GM18861 (cell line): ENCODE measurements at regions not wholly inside any gene's neighbourhood (a gene's known extent, or its start where the extent isn't known, plus 50 kb on each side); places are given as distances from the start of the nearest gene placed in this dataset.
A peak's percentile ranks its signal among the peaks of the same experiment; 100 is the strongest.

Experiments used
- ATAC-seq: cut with Tn5 transposase; IDR thresholded peaks from one replicate; pipeline ENCODE4 v1.9.1; 2021; ENCODE audit not compliant: unreplicated experiment

GRCh38 chr1:24990136-24990535, 60.1 kb upstream of the RUNX3 start:
- ATAC-seq: no peak

DNA sequence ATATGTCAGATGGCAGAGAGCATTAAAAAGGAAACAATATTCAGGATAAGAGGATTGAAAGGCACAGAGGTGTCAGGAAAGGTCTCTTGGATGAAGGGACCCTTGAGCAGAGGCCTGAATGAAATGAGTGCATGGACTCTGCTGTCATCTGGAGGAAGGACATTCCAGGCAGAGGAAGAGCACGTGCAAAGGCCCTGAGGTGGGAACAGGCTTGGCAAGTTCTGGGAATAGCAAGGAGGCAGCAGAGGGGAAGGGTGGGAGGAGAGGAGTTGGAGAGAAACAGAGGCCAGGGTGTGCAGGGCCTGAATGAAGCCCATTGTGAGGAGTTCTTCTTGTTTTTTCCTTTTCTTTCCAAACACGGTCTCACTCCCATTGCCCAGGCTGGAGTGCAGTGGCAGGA, 59.0 kb upstream of the RUNX3 start:
- no peak for ATAC-seq

GRCh38 chr1:24988558-24988912, 58.5 kb upstream of the RUNX3 start:
- ATAC-seq: no peak

- peak; percentile 62 for ATAC-seq
Measured at GRCh38 chr1:24987875-24988557, 57.9 kb upstream of the RUNX3 start.

DNA sequence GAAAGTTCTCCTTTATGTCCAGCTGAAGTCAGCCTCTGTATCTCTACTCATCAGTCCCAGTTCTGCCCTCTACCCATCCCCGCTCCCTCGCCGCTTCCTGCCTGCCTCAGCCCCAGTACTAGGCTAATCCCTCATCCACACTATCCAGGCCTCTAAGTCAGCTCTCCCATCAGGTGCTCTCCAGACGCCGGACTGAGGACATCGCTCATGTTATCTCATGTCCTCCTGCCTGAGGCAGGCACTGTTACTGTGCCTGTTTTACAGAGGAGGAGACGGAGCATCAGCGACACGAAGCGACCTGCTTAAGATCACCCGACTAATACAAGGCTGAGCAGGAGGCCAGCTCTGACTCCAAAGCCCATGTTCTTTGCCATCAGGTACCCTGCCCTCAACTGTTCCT, 57.3 kb upstream of the RUNX3 start:
- no peak for ATAC-seq

DNA sequence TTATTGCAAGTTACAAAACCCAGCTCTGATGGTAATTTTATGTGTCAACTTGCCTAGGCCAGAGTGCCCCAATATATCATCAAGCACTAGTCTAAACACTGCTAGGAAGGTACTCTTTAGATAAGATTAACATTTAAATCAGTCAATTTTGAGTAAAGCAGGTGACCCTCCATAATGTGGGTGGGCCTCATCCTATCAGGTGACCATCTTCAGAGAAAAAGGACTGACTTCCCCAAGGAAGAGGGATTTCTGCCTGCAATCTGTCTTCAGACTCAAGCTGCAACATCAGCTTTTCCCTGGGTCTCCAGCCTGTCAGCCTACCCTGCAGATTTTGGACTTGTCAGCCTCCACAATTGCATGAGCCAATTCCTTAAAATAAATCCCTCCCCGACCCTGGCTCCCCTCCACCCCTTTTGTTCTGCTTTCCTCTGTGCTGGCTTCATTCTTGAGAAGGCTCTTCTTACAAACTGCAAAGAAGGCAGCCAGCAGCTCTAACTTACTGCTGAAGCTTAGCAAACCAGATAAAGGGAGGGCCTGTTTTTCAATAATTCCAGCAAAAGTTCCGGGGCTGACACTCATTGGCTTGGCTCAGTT, 56.4 kb upstream of the RUNX3 start:
- ATAC-seq: no peak

DNA sequence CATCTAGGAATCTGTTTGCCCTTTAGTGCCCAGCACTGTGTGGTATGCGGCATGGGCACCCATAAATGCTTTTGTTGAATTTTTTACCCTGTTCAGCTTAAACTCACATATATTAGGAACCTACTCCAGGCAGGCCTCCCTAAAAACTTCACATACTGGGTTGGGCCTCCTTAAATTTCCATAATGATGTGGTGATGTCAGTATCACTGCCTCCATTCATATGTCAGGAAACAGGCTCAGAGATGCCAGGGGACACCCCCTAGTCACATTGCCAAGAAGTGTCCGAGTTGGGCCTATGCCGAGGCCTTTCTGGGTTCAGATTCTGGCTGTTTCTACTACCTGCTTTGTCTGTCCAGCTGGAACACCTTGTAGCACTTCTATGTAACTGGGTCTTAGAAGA, 55.7 kb upstream of the RUNX3 start:
- ATAC-seq: no peak

DNA sequence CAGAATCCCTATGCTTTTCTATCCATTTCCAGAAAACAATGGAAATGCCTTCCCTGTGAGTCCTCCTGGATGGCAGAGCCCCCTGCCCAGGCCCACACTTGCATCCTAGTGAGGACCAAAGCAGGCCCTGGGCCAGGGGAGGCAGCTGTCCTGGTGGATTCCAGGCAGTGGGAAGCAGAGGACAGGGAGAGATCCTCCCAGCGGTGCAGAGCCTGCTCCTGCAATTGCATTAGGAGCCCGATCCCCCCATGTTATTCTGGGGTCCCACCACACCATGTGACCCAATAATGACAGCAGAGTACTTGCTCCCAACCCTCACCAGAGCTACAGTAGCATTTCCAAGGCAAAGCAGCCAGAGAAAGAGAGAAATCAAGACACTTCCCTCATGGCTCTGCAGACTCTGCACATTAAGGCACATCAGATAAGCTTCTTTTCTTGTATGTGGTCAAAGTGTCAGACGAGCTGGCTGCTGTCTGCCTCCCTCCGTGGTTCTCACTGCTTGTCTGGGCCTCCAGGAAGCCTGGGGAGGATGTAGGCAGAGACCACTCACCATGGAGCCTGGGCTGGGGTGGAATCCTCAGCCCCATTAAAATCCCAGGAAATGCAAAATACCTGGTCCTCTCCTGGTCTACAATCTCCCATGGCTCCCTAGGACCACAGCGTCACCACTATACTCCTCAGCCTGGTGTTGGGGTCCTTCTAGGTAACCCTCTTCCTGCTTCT, 54.9 kb upstream of the RUNX3 start:
- no peak for ATAC-seq

DNA sequence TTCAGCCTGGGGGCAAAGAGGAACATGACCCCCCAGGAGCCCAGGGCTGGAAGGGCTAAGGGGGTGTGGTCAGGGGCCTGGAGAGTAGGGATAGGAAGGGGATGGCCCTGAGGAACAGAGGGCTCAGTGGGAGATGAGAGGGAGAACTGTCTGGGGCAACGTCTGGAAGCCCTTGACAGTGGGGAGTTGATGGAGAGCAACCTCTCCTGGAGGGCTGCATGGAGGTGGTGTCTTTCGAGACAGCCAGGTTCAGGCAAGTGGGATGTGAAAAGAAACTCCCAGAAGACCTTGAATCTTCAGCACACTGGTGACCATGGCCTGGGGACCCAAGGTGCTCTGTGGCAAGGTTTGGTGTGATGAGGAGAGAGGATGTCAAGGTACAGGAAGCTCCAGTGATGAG, 54.2 kb upstream of the RUNX3 start:
- no peak for ATAC-seq

DNA sequence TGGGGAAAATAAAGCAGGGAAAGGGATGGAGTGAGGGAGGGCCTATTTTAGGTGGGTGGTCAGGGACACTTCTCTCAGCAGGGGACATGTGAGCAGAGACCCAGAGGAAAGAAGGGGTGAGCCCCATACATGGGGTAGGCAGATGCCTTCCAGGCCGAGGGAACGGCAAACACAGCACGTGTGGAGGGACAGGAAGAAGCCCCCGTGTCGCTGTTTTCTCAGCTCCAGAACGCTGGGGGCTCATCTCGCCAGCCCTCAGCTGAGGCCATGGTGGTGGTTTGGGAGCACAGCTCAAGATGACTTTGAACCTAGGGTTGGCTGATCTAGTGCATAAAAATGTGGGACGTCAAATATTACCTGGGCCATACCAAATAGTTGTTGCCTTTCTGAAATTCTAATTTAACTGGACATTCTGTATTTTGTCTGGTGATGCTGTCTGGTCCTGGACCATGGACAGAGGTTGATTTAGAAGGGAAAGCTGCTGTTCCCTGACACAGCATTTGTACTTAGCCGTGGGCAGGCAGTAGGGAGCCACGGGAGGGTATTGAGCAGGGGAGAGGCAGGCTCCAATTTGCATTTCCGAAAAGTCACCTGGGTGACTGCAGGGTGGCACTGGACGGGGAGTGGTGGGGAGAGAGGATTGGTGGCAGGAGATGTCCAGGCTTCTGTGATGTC, 53.1 kb upstream of the RUNX3 start:
- no peak for ATAC-seq

GRCh38 chr1:24981631-24982005, 51.5 kb upstream of the RUNX3 start:
- no peak for ATAC-seq

DNA sequence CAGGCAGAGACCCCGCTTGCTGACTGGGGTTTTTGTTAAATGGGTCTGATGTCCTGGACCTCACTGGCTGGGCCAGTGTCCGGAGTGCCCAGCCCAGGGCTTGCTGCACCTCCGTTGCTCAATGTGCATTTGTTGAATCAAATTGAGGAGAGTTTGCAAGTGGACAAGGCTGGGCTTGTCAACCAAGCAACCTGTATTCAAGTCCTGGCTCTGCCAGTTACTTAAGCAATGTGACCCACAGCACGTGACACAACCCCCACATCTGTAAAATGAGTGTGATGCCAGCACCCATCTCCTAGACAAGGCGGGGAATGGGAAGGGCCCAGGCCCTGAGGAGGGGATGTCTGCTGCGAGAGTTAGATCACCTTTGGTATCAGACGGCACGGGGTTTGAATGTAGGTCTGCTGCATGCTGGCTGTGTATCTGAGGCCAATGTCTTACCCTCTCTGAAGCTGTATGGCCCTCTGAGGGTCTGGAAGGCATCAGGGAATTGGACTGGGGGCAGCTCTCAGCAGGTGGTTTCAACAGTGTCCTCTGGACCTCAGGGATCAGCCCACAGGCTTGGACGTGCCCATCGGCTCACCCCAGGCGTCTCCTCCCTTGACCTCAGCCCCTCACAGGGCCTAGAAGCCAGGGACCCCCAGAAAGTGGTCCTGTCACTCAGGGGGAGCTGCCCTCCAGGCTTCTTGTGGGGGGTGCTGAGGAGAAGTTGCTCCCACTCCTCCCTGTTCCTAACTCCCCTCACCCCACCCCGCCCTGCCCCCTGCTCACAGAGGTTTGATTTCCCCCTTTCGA, 51.0 kb upstream of the RUNX3 start:
- no peak for ATAC-seq
